Upper lobe of right lung (tissue), 1 donor: ENCODE measurements at regions not wholly inside any gene's neighbourhood (a gene's known extent, or its start where the extent isn't known, plus 50 kb on each side); places are given as distances from the start of the nearest gene placed in this dataset.

Experiments
- ATAC-seq: fragments of 200-7000 bp; cut with Tn5 transposase; one replicate; pipeline ENCODE4 v1.9.1; 2020; ENCODE audit warnings: mild to moderate bottlenecking, moderate library complexity
- DNase-seq: peaks from one replicate; pipeline ENCODE4 v3.0.0-alpha.2; 2020
- H3K27ac ChIP-seq: fragments of 200-600 bp; one replicate; pipeline ENCODE4 v1.8.0; 2022
- H3K27me3 ChIP-seq: fragments of 200-600 bp; one replicate; pipeline ENCODE4 v1.8.0; 2022; ENCODE audit warnings: mild to moderate bottlenecking
- H3K36me3 ChIP-seq: fragments of 200-600 bp; one replicate; pipeline ENCODE4 v1.8.0; 2022
- H3K4me1 ChIP-seq: fragments of 200-600 bp; one replicate; pipeline ENCODE4 v1.8.0; 2022
- H3K4me3 ChIP-seq: fragments of 200-600 bp; one replicate; pipeline ENCODE4 v1.8.0; 2022; ENCODE audit warnings: mild to moderate bottlenecking
- H3K9me3 ChIP-seq: fragments of 200-600 bp; one replicate; pipeline ENCODE4 v1.8.0; 2022
- intact Hi-C: fragments of 100-400 bp; cut with DNase I; formaldehyde crosslinking; loops from one replicate; pipeline ENCODE4 v1.11.0; 2022
- TF ChIP-seq, protein P1 (sequence below): fragments of 200-600 bp; IDR thresholded peaks from one replicate; pipeline ENCODE4 v1.8.0; 2022; ENCODE audit warnings: antibody characterized with exemption
- donor health status: DM: no; HTN: yes; CAD: no; lungs with severe emphysema.

DNA sequence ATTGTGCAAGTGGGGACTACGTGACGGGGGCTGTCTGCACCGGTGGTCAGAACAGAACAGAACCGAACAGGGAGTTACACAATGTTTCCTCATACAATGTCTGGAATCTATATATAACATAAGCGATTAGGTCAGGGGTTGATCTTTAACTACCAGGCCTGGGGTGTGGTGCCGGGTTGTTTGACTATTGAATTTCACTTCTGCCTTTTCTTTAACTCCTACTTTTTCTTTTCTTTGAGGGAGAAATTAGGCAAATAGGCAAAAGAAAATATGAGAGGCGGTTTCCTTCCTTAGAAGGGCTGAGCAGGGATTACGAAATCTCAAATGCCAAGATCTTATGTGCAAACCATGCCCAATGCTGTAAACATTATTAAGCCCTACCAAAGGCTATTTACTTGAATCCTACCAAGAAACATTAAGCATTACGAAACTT, 140.3 kb downstream of the SLC38A6 start:
- intact Hi-C loops = no loop called here
- no peaks in the 10 kb centered on the region for H3K9me3 ChIP-seq
- no peak overlapping the region for H3K27ac ChIP-seq
- TF ChIP-seq, protein P1, sequence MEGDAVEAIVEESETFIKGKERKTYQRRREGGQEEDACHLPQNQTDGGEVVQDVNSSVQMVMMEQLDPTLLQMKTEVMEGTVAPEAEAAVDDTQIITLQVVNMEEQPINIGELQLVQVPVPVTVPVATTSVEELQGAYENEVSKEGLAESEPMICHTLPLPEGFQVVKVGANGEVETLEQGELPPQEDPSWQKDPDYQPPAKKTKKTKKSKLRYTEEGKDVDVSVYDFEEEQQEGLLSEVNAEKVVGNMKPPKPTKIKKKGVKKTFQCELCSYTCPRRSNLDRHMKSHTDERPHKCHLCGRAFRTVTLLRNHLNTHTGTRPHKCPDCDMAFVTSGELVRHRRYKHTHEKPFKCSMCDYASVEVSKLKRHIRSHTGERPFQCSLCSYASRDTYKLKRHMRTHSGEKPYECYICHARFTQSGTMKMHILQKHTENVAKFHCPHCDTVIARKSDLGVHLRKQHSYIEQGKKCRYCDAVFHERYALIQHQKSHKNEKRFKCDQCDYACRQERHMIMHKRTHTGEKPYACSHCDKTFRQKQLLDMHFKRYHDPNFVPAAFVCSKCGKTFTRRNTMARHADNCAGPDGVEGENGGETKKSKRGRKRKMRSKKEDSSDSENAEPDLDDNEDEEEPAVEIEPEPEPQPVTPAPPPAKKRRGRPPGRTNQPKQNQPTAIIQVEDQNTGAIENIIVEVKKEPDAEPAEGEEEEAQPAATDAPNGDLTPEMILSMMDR = no peak
- ATAC-seq (peak; percentile 59), DNase-seq (no peak)
- peaks cover 6% of the 10 kb centered on the region for H3K4me1 ChIP-seq
- no peaks in the 10 kb centered on the region for H3K27me3 ChIP-seq
- H3K36me3 ChIP-seq = no peaks in the 10 kb centered on the region
- H3K4me3 ChIP-seq = no peak overlapping the region

DNA sequence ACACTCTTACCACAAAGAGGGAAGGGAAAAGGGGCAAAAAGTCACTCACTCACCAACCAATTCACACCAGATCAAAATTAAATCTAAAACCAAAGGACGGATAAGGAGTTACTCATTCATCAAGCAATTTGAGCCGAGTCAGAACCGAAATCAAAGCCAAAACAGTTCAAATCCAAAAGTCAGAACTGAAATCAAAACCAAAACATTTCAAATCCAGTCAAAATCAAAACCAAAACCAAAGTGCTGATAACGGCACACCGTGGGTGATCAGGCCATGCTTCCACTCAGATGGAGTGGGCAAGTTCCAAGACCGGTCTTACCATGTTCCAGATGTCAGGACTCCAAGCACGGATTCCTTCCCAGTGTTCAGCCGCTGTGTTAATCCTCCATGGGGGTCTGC, 139.5 kb downstream of the SLC38A6 start:
- H3K27ac ChIP-seq = no peak overlapping the region
- no peaks in the 10 kb centered on the region for H3K27me3 ChIP-seq
- intact Hi-C loops = no loop called here
- H3K36me3 ChIP-seq = no peaks in the 10 kb centered on the region
- no peak for DNase-seq
- H3K4me1 ChIP-seq = peaks cover 1% of the 10 kb centered on the region
- no peak overlapping the region for H3K4me3 ChIP-seq
- no peak for ATAC-seq
- TF ChIP-seq, protein P1 = no peak
- H3K9me3 ChIP-seq = no peaks in the 10 kb centered on the region

DNA sequence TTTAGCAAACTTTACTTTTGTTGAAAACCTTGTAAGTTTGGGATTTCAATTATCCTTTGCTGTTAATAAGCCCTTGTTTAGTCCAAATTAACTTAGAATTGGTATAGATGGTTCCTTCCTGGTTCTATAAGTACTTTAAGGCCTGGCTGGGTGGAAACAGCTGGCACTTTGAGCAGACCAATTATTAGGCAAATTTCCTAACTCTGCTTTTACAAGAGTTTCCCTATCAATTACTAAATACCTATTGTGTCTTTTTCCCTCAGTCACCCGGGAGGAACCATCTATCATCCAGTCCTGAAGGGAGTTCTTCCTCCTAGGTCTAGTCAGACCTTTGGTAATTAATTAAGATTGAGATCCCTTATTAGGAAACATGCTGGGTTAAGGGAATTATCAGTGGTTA, 138.0 kb downstream of the SLC38A6 start:
- Histone ChIP-seq H3K27me3 (no peaks in the 10 kb centered on the region), H3K4me1 (no peaks in the 10 kb centered on the region), H3K9me3 (peaks cover 5% of the 10 kb centered on the region), H3K4me3 (no peak overlapping the region), H3K27ac (no peak overlapping the region), H3K36me3 (no peaks in the 10 kb centered on the region)
- TF ChIP-seq, protein P1 = no peak
- no peak for DNase-seq
- intact Hi-C loops = no loop called here
- no peak for ATAC-seq

DNA sequence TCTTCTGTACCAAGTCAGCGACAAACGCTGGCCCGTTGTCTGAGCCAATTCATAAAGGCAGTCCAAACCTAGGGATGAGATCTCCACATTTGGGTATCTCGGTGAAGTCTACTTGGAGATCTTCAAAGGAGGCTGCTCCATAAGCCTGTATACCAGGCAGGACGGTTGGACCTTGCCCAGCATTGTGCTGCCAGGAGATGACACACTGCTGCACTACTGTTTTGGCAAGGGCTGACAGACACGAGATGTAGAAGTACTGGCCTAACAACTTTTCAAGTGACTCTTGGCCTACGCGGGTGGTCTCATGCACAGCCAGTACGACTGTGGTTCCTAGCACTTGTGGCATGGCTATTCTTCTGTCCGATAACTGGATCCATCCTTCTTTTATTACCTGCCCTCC, 135.3 kb downstream of the SLC38A6 start:
- DNase-seq (no peak), ATAC-seq (no peak)
- Histone ChIP-seq H3K27me3 (no peaks in the 10 kb centered on the region), H3K36me3 (no peaks in the 10 kb centered on the region), H3K9me3 (peaks cover 8% of the 10 kb centered on the region), H3K4me1 (no peaks in the 10 kb centered on the region), H3K4me3 (no peak overlapping the region), H3K27ac (no peak overlapping the region)
- intact Hi-C loops = no loop called here
- TF ChIP-seq, protein P1 = no peak

DNA sequence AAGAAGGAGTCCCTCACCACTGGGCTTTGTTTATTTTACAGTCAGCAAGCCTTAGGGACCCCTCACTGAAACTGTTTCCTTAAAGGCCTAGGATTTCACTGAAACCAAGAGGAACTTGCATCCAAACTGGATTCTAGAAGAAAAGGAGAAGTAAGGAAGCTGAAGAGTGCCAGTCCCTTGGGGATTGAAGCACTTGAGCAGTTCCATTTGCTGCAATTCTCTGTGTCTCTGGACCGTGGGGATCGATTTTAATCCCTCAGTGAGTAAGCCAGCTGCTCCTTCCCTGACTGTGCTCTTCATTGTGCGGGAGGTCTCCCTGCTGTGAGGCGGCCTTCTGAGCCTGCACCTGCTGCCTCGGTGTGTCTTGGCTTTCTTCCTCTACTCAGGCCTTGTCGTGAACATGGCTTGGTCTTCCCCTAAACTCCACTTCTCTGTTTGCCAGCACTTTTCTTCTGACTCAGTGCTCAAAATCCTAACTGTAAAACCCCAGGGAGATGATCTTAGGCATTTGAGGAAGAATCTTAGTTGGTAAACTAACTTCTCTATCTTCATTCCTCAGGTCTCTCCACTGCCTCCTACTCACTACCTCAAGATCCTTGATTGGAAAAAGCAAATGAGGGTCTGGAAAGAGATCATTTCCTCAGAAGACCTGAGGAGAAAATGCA, 132.6 kb downstream of the SLC38A6 start:
- intact Hi-C loops = no loop called here
- Histone ChIP-seq H3K27me3 (no peaks in the 10 kb centered on the region), H3K4me3 (no peak overlapping the region), H3K27ac (no peak overlapping the region), H3K36me3 (no peaks in the 10 kb centered on the region), H3K9me3 (peaks cover 8% of the 10 kb centered on the region), H3K4me1 (no peaks in the 10 kb centered on the region)
- DNase-seq (no peak), ATAC-seq (no peak)
- TF ChIP-seq, protein P1 = no peak

DNA sequence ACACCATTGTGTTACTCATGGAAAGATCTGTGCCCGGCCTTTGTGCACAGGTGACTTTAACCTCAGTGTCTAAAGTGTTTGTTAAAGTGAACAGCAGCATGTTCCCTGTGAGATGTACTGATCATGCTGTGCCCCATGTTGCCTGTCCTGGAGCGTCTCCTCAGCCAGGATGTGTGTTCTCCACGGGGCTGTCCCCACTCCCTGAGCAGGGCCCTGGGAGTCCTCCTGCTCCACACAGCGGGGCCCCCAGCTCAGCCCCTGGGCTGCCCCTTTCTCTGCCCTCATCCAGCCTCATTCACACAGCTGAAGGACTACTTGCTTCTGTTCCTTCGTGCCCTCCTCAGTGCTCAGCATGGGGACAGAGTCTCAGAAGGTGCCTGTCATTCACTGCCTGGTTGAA, 131.5 kb downstream of the SLC38A6 start:
- Histone ChIP-seq H3K4me3 (no peak overlapping the region), H3K4me1 (peaks cover 6% of the 10 kb centered on the region), H3K27ac (no peak overlapping the region), H3K9me3 (peaks cover 8% of the 10 kb centered on the region), H3K36me3 (no peaks in the 10 kb centered on the region), H3K27me3 (no peaks in the 10 kb centered on the region)
- ATAC-seq (peak; percentile 31), DNase-seq (no peak)
- TF ChIP-seq, protein P1 = no peak
- intact Hi-C loops = no loop called here
